ENCODE measurements at regions not wholly inside any gene's neighbourhood (a gene's known extent, or its start where the extent isn't known, plus 50 kb on each side); places are given as distances from the start of the nearest gene placed in this dataset.

- TF ChIP-seq CTCF (IDR thresholded peaks at IDR 0.05) (no peak), POLR2AphosphoS5 (IDR thresholded peaks at IDR 0.05; ENCODE audit: low read depth, low read length) (no peak), SIN3A (IDR thresholded peaks at IDR 0.05; ENCODE audit: borderline replicate concordance, insufficient read depth, low read depth, low read length) (no peak), REST (IDR thresholded peaks at IDR 0.05; ENCODE audit: insufficient read depth in 1 of 2, low read depth in 2 of 2, low read length in 1 of 2) (no peak)
Observed at GRCh38 chr2:23301136-23301535, 83.8 kb upstream of the KLHL29 start.

All from Panc1 (cell line).